Adrenal gland (tissue), 9 donors: ENCODE measurements at regions not wholly inside any gene's neighbourhood (a gene's known extent, or its start where the extent isn't known, plus 50 kb on each side); places are given as distances from the start of the nearest gene placed in this dataset.

Experiments
- DNase-seq, 7 donors: peaks; one replicate each; pipeline ENCODE4 v3.0.0-alpha.2; 2019 to 2020
- H3K27ac ChIP-seq, 5 donors: fragments of 200-600 bp; sonication (generic) in 4 of 5; 1 replicate in 3 of 5; 2 replicates in 2 of 5; pipeline versions ENCODE4 v1.5.1 to v1.8.0; 2016 to 2020; ENCODE audit warnings: mild to moderate bottlenecking in 1 of 5
- H3K27me3 ChIP-seq: fragments of 200-600 bp; 2 replicates; pipeline ENCODE4 v1.8.0; 2021
- H3K36me3 ChIP-seq, 2 donors: fragments of 200-600 bp; replicated peaks in 1 of 2; 1 replicate in 1 of 2; 2 replicates in 1 of 2; pipeline versions ENCODE4 v1.5.1 to v1.8.0; 2018 to 2022
- H3K4me1 ChIP-seq, 2 donors: fragments of 200-600 bp; replicated peaks in 1 of 2; 1 replicate in 1 of 2; 2 replicates in 1 of 2; pipeline versions ENCODE4 v1.5.1 to v1.8.0; 2018 to 2021
- H3K4me3 ChIP-seq, 4 donors: fragments of 200-600 bp; sonication (generic) in 3 of 4; one replicate each; pipeline ENCODE4 v1.5.1; 2016 to 2018
- H3K9me3 ChIP-seq, 3 donors: fragments of 200-600 bp; sonication (generic) in 1 of 3; replicated peaks in 1 of 3; 1 replicate in 2 of 3; 2 replicates in 1 of 3; pipeline versions ENCODE4 v1.5.1 to v1.8.0; 2016 to 2021
- CTCF ChIP-seq, 6 experiments: fragments of 450-650 bp in 4 of 6; fragments of 200-600 bp in 2 of 6; sonication (generic) in 1 of 6; IDR thresholded peaks; 1 replicate in 5 of 6; 2 replicates in 1 of 6; pipeline versions ENCODE4 v1.5.1 to v1.8.0; 2016 to 2021; ENCODE audit warnings: antibody characterized with exemption in 6 of 6, mild to moderate bottlenecking in 2 of 6, moderate library complexity in 1 of 6
- POLR2A ChIP-seq, 2 donors: fragments of 450-650 bp; IDR thresholded peaks; one replicate each; pipeline ENCODE4 v1.6.1; 2017; ENCODE audit warnings: antibody characterized with exemption in 2 of 2, mild to moderate bottlenecking in 2 of 2, moderate library complexity in 1 of 2
- WGBS, 4 donors: extraction: QIAGEN DNeasy Blood & Tissue Kit in 2 of 4; methylation state at CpG; one replicate each; pipeline versions ENCODE4 v1.1.5 to v1.1.7; 2013 to 2017; 5-methylcytosine and 5-hydroxymethylcytosine counted together
- intact Hi-C, 2 donors: fragments of 100-400 bp; cut with DNase I; formaldehyde crosslinking; loops; one replicate each; pipeline versions ENCODE4 v1.14.1 to v1.15.0; 2022 to 2023
- donor health status: healthy with polysubstance abuse.
- donor health status: Bipolar disorder and iron deficiency.
- donor health status: DM: yes; HTN: yes; CAD: no.
- donor health status: DM: no; HTN: no; CAD: no.
- donor health status: DM: no; HTN: no; CAD: no.

DNA sequence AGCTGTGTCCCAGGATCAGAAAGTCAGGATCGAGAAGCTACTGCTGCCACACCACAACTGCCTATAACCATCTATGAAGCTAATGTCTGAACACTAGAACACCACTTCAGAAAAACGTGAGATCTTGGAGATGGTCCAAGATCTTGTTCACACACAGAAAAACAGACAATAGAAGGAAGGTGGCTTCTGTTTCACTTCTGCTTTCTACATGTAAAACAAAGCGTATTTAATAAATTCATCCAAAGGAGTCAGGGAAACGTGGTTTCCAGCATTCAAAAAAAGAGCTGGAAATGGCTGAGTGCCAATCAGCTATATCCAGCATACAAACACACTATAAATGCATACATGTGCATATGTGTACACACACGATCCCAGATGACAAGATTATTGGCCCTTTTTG lies 70.2 kb upstream of the CCDC71L start:
- WGBS, 4 donors: 49 to 58% (median 53%) methylated on average over 5 of the region's 5 CpGs
- peak in 1 of 7 donors; percentile 6 for DNase-seq
- TF ChIP-seq CTCF (IDR thresholded peaks at IDR 0.05) (no peak), POLR2A (IDR thresholded peaks at IDR 0.05) (no peak)
- no peak overlapping the region for H3K27ac ChIP-seq
- H3K27me3 ChIP-seq: no peaks in the 10 kb centered on the region
- no peaks in the 10 kb centered on the region for H3K9me3 ChIP-seq
- intact Hi-C loops: loop anchor here (10.0 kb wide), 1 partner anchor 66 kb away; the partner anchor contains the start of gene CCDC71L (in 2 of the 2)
- H3K36me3 ChIP-seq: no peaks in the 10 kb centered on the region
- peaks cover 0 to 7% of the 10 kb centered on the region in 2 donors for H3K4me1 ChIP-seq
- no peak overlapping the region for H3K4me3 ChIP-seq

GRCh38 chr7:106731646-106732444 lies 70.9 kb upstream of the CCDC71L start:
- no peak for DNase-seq
- intact Hi-C loops: loop anchor here (10.0 kb wide), 1 partner anchor 67 kb away; the partner anchor contains the start of gene CCDC71L (in 2 of the 2)
- no peak for TF ChIP-seq POLR2A (IDR thresholded peaks at IDR 0.05)
- no peak for TF ChIP-seq CTCF (IDR thresholded peaks at IDR 0.05)
- no peaks in the 10 kb centered on the region for H3K9me3 ChIP-seq
- 68 to 71% (median 68%) methylated on average over 7 of the region's 7 CpGs for WGBS, 4 donors
- H3K27ac ChIP-seq: no peak overlapping the region
- H3K4me3 ChIP-seq: no peak overlapping the region
- H3K36me3 ChIP-seq: no peaks in the 10 kb centered on the region
- no peaks in the 10 kb centered on the region for H3K27me3 ChIP-seq
- H3K4me1 ChIP-seq: peaks cover 0 to 7% of the 10 kb centered on the region in 2 donors

GRCh38 chr7:106735637-106736036 lies 74.7 kb upstream of the CCDC71L start:
- no peak overlapping the region for H3K27ac ChIP-seq
- no peaks in the 10 kb centered on the region for H3K9me3 ChIP-seq
- TF ChIP-seq CTCF (IDR thresholded peaks at IDR 0.05) (no peak), POLR2A (IDR thresholded peaks at IDR 0.05) (no peak)
- no peaks in the 10 kb centered on the region for H3K27me3 ChIP-seq
- intact Hi-C loops: loop anchor here (10.0 kb wide), 1 partner anchor 71 kb away; the partner anchor contains the start of gene CCDC71L (in 2 of the 2)
- no peak overlapping the region for H3K4me3 ChIP-seq
- 85 to 96% (median 89%) methylated on average over 1 of the region's 1 CpG for WGBS, 4 donors
- peaks cover 0 to 7% of the 10 kb centered on the region in 2 donors for H3K4me1 ChIP-seq
- no peak for DNase-seq
- no peaks in the 10 kb centered on the region for H3K36me3 ChIP-seq

DNA sequence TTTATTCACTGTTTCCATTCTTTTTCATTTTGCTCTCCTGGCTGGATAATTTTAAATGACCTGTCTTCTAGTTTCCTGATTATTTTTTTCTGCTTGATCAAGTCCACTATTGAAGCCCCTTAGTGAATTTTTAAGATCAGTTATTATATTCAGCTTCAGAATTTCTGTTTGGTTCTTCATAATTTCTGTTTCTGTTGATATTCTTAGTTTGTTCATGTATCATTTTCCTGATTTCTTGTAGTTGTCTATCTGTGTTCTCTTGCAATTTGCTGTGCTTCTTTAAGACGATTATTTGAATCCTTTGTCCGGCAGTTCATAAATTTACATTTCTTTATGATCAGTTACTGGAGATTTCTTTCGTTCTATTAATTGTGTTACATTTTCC lies 75.2 kb upstream of the CCDC71L start:
- DNase-seq: no peak
- WGBS, 4 donors: 91 to 94% (median 94%) methylated on average over 3 of the region's 3 CpGs
- H3K27ac ChIP-seq: no peak overlapping the region
- no peak overlapping the region for H3K4me3 ChIP-seq
- H3K27me3 ChIP-seq: no peaks in the 10 kb centered on the region
- H3K36me3 ChIP-seq: no peaks in the 10 kb centered on the region
- no peak for TF ChIP-seq POLR2A (IDR thresholded peaks at IDR 0.05)
- no peaks in the 10 kb centered on the region for H3K9me3 ChIP-seq
- intact Hi-C loops: loop anchor here (10.0 kb wide), 1 partner anchor 71 kb away; the partner anchor contains the start of gene CCDC71L (in 2 of the 2)
- H3K4me1 ChIP-seq: peaks cover 0 to 7% of the 10 kb centered on the region in 2 donors
